Spinal cord (tissue), 9 donors: ENCODE measurements at regions not wholly inside any gene's neighbourhood (a gene's known extent, or its start where the extent isn't known, plus 50 kb on each side); places are given as distances from the start of the nearest gene placed in this dataset.
"Not testable (repeated sequence)": the region's sequence is repeated elsewhere in the genome, so short reads cannot be mapped to it uniquely, and the experiment has no call there.

Experiments
- DNase-seq, 6 donors: peaks; one replicate each; pipeline versions ENCODE4 v3.0.0 to v3.0.0-alpha.2; 2013 to 2015; ENCODE audit warnings: low spot score in 6 of 6, low read depth in 4 of 6
- H3K27ac ChIP-seq: one replicate; pipeline ENCODE4 v1.5.1; 2013; ENCODE audit warnings: low read depth, low read length, control low read depth
- H3K27me3 ChIP-seq: one replicate; pipeline ENCODE4 v1.6.1; 2013; ENCODE audit warnings: low read length; ENCODE audit not compliant: control insufficient read depth, insufficient read depth
- H3K36me3 ChIP-seq: one replicate; pipeline ENCODE4 v1.6.1; 2013; ENCODE audit warnings: low read length; ENCODE audit not compliant: control insufficient read depth, insufficient read depth
- H3K4me1 ChIP-seq: one replicate; pipeline ENCODE4 v1.6.1; 2013; ENCODE audit warnings: low read length; ENCODE audit not compliant: control insufficient read depth, insufficient read depth
- H3K4me3 ChIP-seq: one replicate; pipeline ENCODE4 v1.5.1; 2013; ENCODE audit warnings: low read depth, low read length, control low read depth
- H3K9me3 ChIP-seq: one replicate; pipeline ENCODE4 v1.6.1; 2013; ENCODE audit warnings: low read length; ENCODE audit not compliant: control insufficient read depth, insufficient read depth
- WGBS: methylation state at CpG from one replicate; pipeline ENCODE4 v1.1.5; 2013; ENCODE audit warnings: missing lambda C conversion rate; ENCODE audit not compliant: insufficient coverage; 5-methylcytosine and 5-hydroxymethylcytosine counted together
- donor health status: healthy.

- Histone ChIP-seq H3K4me1 (no peaks in the 10 kb centered on the region), H3K27ac (no peak overlapping the region)
- WGBS = no CpG with 5 or more reads among the region's 2 CpGs
Measured at GRCh38 chr10:6925146-6925545, 345.1 kb upstream of the PRKCQ start.

GRCh38 chr10:6924166-6924565, 344.1 kb upstream of the PRKCQ start:
- no peak for DNase-seq
- no peaks in the 10 kb centered on the region for H3K9me3 ChIP-seq
- no peaks in the 10 kb centered on the region for H3K4me1 ChIP-seq
- no CpG with 5 or more reads among the region's 4 CpGs for WGBS
- H3K4me3 ChIP-seq = no peak overlapping the region
- no peaks in the 10 kb centered on the region for H3K27me3 ChIP-seq
- H3K27ac ChIP-seq = no peak overlapping the region
- H3K36me3 ChIP-seq = no peaks in the 10 kb centered on the region

More at GRCh38 chr10:6925146-6925545, 345.1 kb upstream of the PRKCQ start:
- Histone ChIP-seq H3K27me3 (no peaks in the 10 kb centered on the region), H3K4me3 (no peak overlapping the region), H3K36me3 (no peaks in the 10 kb centered on the region), H3K9me3 (no peaks in the 10 kb centered on the region)
- DNase-seq = no peak

GRCh38 chr10:6921026-6921425, 340.9 kb upstream of the PRKCQ start:
- DNase-seq, H3K4me1 ChIP-seq, H3K4me3 ChIP-seq, H3K36me3 ChIP-seq, H3K27me3 ChIP-seq, H3K27ac ChIP-seq, H3K9me3 ChIP-seq: not testable (repeated sequence)
- WGBS = 86% methylated on average over 13 of the region's 16 CpGs

- Histone ChIP-seq H3K9me3 (no peaks in the 10 kb centered on the region), H3K36me3 (no peaks in the 10 kb centered on the region), H3K4me1 (no peaks in the 10 kb centered on the region), H3K27ac (no peak overlapping the region), H3K4me3 (no peak overlapping the region), H3K27me3 (no peaks in the 10 kb centered on the region)
- WGBS = 22% methylated on average over 18 of the region's 26 CpGs
- DNase-seq = peak in 5 of 6 donors; percentile 47 to 94 (median 53)
Measured at GRCh38 chr10:6920072-6921019, 340.3 kb upstream of the PRKCQ start.

- no CpG with 5 or more reads among the region's 2 CpGs for WGBS
- Histone ChIP-seq H3K9me3 (no peaks in the 10 kb centered on the region), H3K27ac (no peak overlapping the region), H3K4me3 (no peak overlapping the region), H3K36me3 (no peaks in the 10 kb centered on the region), H3K4me1 (no peaks in the 10 kb centered on the region), H3K27me3 (no peaks in the 10 kb centered on the region)
- no peak for DNase-seq
Measured at GRCh38 chr10:6919077-6919476, 339.0 kb upstream of the PRKCQ start.

GRCh38 chr10:6918305-6918704, 338.2 kb upstream of the PRKCQ start:
- H3K4me3 ChIP-seq = no peak overlapping the region
- no peaks in the 10 kb centered on the region for H3K4me1 ChIP-seq
- no peaks in the 10 kb centered on the region for H3K27me3 ChIP-seq
- no peak overlapping the region for H3K27ac ChIP-seq
- no peaks in the 10 kb centered on the region for H3K36me3 ChIP-seq
- 76% methylated on average over 6 of the region's 6 CpGs for WGBS
- peak in 1 of 6 donors; percentile 39 for DNase-seq
- H3K9me3 ChIP-seq = no peaks in the 10 kb centered on the region

- Histone ChIP-seq H3K27ac (no peak overlapping the region), H3K36me3 (no peaks in the 10 kb centered on the region), H3K27me3 (no peaks in the 10 kb centered on the region), H3K4me1 (no peaks in the 10 kb centered on the region), H3K9me3 (no peaks in the 10 kb centered on the region), H3K4me3 (no peak overlapping the region)
- DNase-seq = no peak
- WGBS = 40% methylated on average over 1 of the region's 6 CpGs
Measured at GRCh38 chr10:6917125-6917524, 337.0 kb upstream of the PRKCQ start.

GRCh38 chr10:6916601-6917000, 336.5 kb upstream of the PRKCQ start:
- no peak for DNase-seq
- Histone ChIP-seq H3K27ac (no peak overlapping the region), H3K27me3 (no peaks in the 10 kb centered on the region), H3K36me3 (no peaks in the 10 kb centered on the region), H3K4me1 (no peaks in the 10 kb centered on the region), H3K4me3 (no peak overlapping the region), H3K9me3 (no peaks in the 10 kb centered on the region)
- WGBS = no CpG with 5 or more reads among the region's 2 CpGs

- WGBS = 97% methylated on average over 3 of the region's 3 CpGs
Measured at GRCh38 chr10:6915307-6915706, 335.2 kb upstream of the PRKCQ start.

GRCh38 chr10:6912929-6913328, 332.9 kb upstream of the PRKCQ start:
- Histone ChIP-seq H3K27me3 (no peaks in the 10 kb centered on the region), H3K9me3 (no peaks in the 10 kb centered on the region), H3K36me3 (no peaks in the 10 kb centered on the region), H3K27ac (no peak overlapping the region), H3K4me1 (no peaks in the 10 kb centered on the region), H3K4me3 (no peak overlapping the region)
- DNase-seq = no peak
- 63% methylated on average over 1 of the region's 2 CpGs for WGBS

More at GRCh38 chr10:6915307-6915706, 335.2 kb upstream of the PRKCQ start:
- no peaks in the 10 kb centered on the region for H3K4me1 ChIP-seq
- H3K36me3 ChIP-seq = no peaks in the 10 kb centered on the region
- H3K9me3 ChIP-seq = no peaks in the 10 kb centered on the region
- no peak for DNase-seq
- no peak overlapping the region for H3K4me3 ChIP-seq
- no peaks in the 10 kb centered on the region for H3K27me3 ChIP-seq
- H3K27ac ChIP-seq = no peak overlapping the region
